Large intestine (tissue), 3 donors: ENCODE measurements at regions not wholly inside any gene's neighbourhood (a gene's known extent, or its start where the extent isn't known, plus 50 kb on each side); places are given as distances from the start of the nearest gene placed in this dataset.

Experiments used
- DNase-seq, 2 donors: peaks; one replicate each; pipeline versions ENCODE4 v3.0.0 to v3.0.0-alpha.2; 2013
- H3K27ac ChIP-seq: one replicate; pipeline ENCODE4 v1.5.1; 2013; ENCODE audit warnings: low read length
- H3K27me3 ChIP-seq: 2 replicates; pipeline ENCODE4 v1.6.1; 2013; ENCODE audit warnings: low read length; ENCODE audit not compliant: control insufficient read depth, insufficient read depth
- H3K36me3 ChIP-seq: 2 replicates; pipeline ENCODE4 v1.6.1; 2013; ENCODE audit warnings: low read length; ENCODE audit not compliant: control insufficient read depth, insufficient read depth
- H3K4me1 ChIP-seq: one replicate; pipeline ENCODE4 v1.6.1; 2013; ENCODE audit warnings: low read length; ENCODE audit not compliant: control insufficient read depth, insufficient read depth
- H3K4me3 ChIP-seq: one replicate; pipeline ENCODE4 v1.5.1; 2013; ENCODE audit warnings: low read length
- H3K9me3 ChIP-seq: one replicate; pipeline ENCODE4 v1.6.1; 2013; ENCODE audit warnings: mild to moderate bottlenecking, low read depth, low read length, moderate library complexity; ENCODE audit not compliant: control insufficient read depth
- WGBS: methylation state at CpG from one replicate; pipeline ENCODE4 v1.1.5; 2013; ENCODE audit warnings: low lambda C conversion rate; ENCODE audit not compliant: insufficient coverage; 5-methylcytosine and 5-hydroxymethylcytosine counted together

DNA sequence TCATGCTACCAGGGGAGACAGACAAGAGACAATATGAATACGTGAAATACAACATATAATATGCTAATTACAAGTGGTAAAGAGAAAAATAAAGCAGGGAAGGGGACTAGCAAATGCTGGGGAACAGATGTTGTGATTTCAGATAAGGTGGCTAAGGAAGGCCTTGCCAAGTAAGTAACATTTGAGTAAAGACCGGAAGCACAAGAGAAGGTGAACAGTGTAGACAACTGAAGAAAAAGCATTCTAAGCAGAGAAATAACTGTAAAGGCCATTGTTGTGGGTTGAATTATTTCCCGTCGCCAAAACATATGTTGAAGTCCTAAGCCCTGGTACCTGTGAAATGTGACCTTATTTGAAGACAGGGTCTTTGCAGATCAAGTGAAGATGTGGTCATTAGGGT is 63.7 kb upstream of the EED start:
- WGBS: 83% methylated on average over 1 of the region's 4 CpGs
- no peaks in the 10 kb centered on the region for H3K27me3 ChIP-seq
- no peak for DNase-seq
- H3K4me3 ChIP-seq: no peak overlapping the region
- no peak overlapping the region for H3K27ac ChIP-seq
- H3K9me3 ChIP-seq: no peaks in the 10 kb centered on the region
- no peaks in the 10 kb centered on the region for H3K36me3 ChIP-seq
- H3K4me1 ChIP-seq: peaks cover 33% of the 10 kb centered on the region

GRCh38 chr11:86180423-86180822 is 64.1 kb upstream of the EED start:
- no CpG with 5 or more reads among the region's 6 CpGs for WGBS

GRCh38 chr11:86179646-86180064 is 64.9 kb upstream of the EED start:
- H3K9me3 ChIP-seq: no peaks in the 10 kb centered on the region
- peaks cover 27% of the 10 kb centered on the region for H3K4me1 ChIP-seq
- DNase-seq: no peak
- H3K36me3 ChIP-seq: no peaks in the 10 kb centered on the region
- H3K27ac ChIP-seq: no peak overlapping the region
- WGBS: 42% methylated on average over 3 of the region's 5 CpGs
- H3K4me3 ChIP-seq: no peak overlapping the region
- H3K27me3 ChIP-seq: no peaks in the 10 kb centered on the region

More at GRCh38 chr11:86180423-86180822, 64.1 kb upstream of the EED start:
- Histone ChIP-seq H3K27ac (no peak overlapping the region), H3K36me3 (no peaks in the 10 kb centered on the region), H3K27me3 (no peaks in the 10 kb centered on the region), H3K9me3 (no peaks in the 10 kb centered on the region), H3K4me1 (peaks cover 30% of the 10 kb centered on the region), H3K4me3 (no peak overlapping the region)
- DNase-seq: no peak

DNA sequence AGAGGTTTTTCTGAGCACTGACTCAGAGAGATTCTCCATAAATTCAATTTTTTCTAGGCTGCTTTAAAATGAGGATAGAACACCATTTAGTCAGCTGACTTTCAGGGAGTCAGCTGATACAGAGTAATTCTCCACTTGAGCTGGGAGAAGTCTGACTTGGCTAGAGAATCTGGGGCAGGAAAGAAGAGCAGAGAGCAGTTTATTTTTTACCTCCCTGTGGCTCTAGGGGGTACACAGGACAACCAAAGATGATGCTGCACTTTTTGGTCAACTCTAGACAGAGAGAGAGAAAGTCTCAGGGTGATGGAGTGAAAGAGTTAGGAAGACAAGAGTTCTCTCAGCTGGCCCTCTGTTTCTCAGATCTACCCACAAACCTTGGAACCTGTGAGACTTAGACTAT is 67.3 kb upstream of the EED start:
- Histone ChIP-seq H3K27me3 (no peaks in the 10 kb centered on the region), H3K27ac (no peak overlapping the region), H3K4me3 (no peak overlapping the region), H3K4me1 (peaks cover 18% of the 10 kb centered on the region), H3K9me3 (no peaks in the 10 kb centered on the region), H3K36me3 (no peaks in the 10 kb centered on the region)
- no peak for DNase-seq

GRCh38 chr11:86176165-86176884 is 68.2 kb upstream of the EED start:
- WGBS: 100% methylated on average over 1 of the region's 4 CpGs
- Histone ChIP-seq H3K4me1 (peaks cover 17% of the 10 kb centered on the region), H3K27me3 (no peaks in the 10 kb centered on the region), H3K4me3 (no peak overlapping the region), H3K36me3 (no peaks in the 10 kb centered on the region), H3K27ac (no peak overlapping the region), H3K9me3 (no peaks in the 10 kb centered on the region)
- no peak for DNase-seq

- Histone ChIP-seq H3K27ac (no peak overlapping the region), H3K9me3 (no peaks in the 10 kb centered on the region), H3K36me3 (no peaks in the 10 kb centered on the region), H3K4me3 (no peak overlapping the region), H3K27me3 (no peaks in the 10 kb centered on the region), H3K4me1 (peaks cover 17% of the 10 kb centered on the region)
- WGBS: 100% methylated on average over 1 of the region's 2 CpGs
- DNase-seq: no peak
These were observed 68.9 kb upstream of the EED start for GRCh38 chr11:86175626-86176025.

DNA sequence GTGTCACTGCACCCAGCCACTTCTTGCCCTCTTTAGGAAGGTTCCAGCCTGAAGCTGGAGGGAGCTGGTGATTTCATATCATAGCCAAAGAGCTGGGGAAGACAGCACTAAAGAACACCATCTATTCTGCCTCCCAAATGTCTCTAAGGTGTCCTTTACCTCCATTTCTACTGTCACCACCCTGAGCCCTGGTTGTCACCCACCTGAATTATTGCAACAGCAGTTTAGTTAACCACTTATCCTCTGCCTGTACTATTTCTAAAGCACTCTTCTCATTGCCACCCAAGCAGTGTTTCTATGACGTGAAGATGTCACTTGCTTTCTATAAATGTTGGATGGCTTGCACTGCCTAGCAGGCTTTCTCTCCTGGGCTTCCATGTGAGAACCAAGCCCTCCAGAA is 69.4 kb upstream of the EED start:
- Histone ChIP-seq H3K36me3 (no peaks in the 10 kb centered on the region), H3K27me3 (no peaks in the 10 kb centered on the region), H3K4me3 (no peak overlapping the region), H3K9me3 (no peaks in the 10 kb centered on the region), H3K27ac (peak overlapping the region; percentile 75), H3K4me1 (peaks cover 17% of the 10 kb centered on the region)
- no CpG with 5 or more reads among the region's 1 CpG for WGBS
- DNase-seq: no peak

GRCh38 chr11:86174101-86175046 is 70.2 kb upstream of the EED start:
- Histone ChIP-seq H3K9me3 (no peaks in the 10 kb centered on the region), H3K4me1 (peaks cover 17% of the 10 kb centered on the region), H3K4me3 (no peak overlapping the region), H3K36me3 (no peaks in the 10 kb centered on the region), H3K27ac (peak overlapping the region; percentile 75), H3K27me3 (no peaks in the 10 kb centered on the region)
- no CpG with 5 or more reads among the region's 8 CpGs for WGBS
- peak; percentile 83 to 88 for DNase-seq

GRCh38 chr11:86172894-86173293 is 71.7 kb upstream of the EED start:
- no peak for DNase-seq
- Histone ChIP-seq H3K4me1 (peaks cover 17% of the 10 kb centered on the region), H3K36me3 (no peaks in the 10 kb centered on the region), H3K4me3 (no peak overlapping the region), H3K27ac (no peak overlapping the region), H3K27me3 (no peaks in the 10 kb centered on the region), H3K9me3 (no peaks in the 10 kb centered on the region)
- WGBS: no CpG with 5 or more reads among the region's 1 CpG

- DNase-seq: no peak
- H3K27me3 ChIP-seq: no peaks in the 10 kb centered on the region
- H3K27ac ChIP-seq: no peak overlapping the region
These were observed 72.9 kb upstream of the EED start for GRCh38 chr11:86171627-86172026.

More at GRCh38 chr11:86171627-86172026, 72.9 kb upstream of the EED start:
- no peaks in the 10 kb centered on the region for H3K36me3 ChIP-seq
- H3K9me3 ChIP-seq: no peaks in the 10 kb centered on the region
- H3K4me1 ChIP-seq: peaks cover 17% of the 10 kb centered on the region
- WGBS: 100% methylated on average over 2 of the region's 4 CpGs
- no peak overlapping the region for H3K4me3 ChIP-seq
